Right lobe of liver (tissue), 4 donors: ENCODE measurements at regions not wholly inside any gene's neighbourhood (a gene's known extent, or its start where the extent isn't known, plus 50 kb on each side); places are given as distances from the start of the nearest gene placed in this dataset.

Source experiments
- CTCF ChIP-seq, 4 donors: fragments of 200-600 bp in 3 of 4; fragments of 450-650 bp in 1 of 4; IDR thresholded peaks; one replicate each; pipeline versions ENCODE4 v1.5.1 to v1.8.0; 2016 to 2022; ENCODE audit warnings: antibody characterized with exemption in 4 of 4, mild to moderate bottlenecking in 2 of 4
- POLR2A ChIP-seq: fragments of 450-650 bp; IDR thresholded peaks from one replicate; pipeline ENCODE4 v1.6.1; 2017; ENCODE audit warnings: antibody characterized with exemption, mild to moderate bottlenecking
- donor health status: DM: no; HTN: no; CAD: no.
- donor health status: DM: no; HTN: no; CAD: no.
- donor health status: DM: no; HTN: yes; CAD: no.

DNA sequence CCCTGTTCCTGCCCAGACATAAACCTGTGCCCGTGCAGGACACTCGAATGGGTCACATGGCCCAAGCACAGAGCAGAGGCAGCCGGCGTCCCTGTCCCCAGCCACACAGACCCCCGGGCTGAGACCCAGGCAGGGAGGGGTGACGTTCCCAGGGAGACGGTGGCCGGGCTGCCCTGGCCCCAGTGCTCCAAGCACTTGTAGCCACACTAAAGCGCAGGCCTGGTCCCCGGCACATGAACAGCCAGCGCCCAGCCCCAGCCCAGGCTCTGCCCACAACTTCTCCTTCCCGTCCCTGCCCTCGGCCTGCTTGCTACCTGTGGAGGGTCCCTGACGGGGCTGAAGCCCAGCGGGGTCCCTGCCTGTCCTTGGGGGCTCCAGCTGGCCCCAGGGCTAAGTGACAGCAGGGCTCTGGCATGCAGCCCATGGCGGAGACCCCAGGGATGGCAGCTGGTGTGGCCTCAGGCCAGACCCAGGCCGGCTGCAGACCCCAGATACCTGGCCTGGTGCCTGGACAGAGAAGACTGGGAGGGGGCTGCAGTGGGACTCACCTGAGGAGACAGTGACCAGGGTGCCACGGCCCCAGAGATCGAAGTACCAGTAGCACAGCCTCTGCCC lies 338.4 kb downstream of the TMEM121 start:
- TF ChIP-seq CTCF (IDR thresholded peaks at IDR 0.05) (no peak), POLR2A (no peak)
